CD4-positive, alpha-beta T cell (primary cell): ENCODE measurements at regions not wholly inside any gene's neighbourhood (a gene's known extent, or its start where the extent isn't known, plus 50 kb on each side); places are given as distances from the start of the nearest gene placed in this dataset.

Source experiments
- ATAC-seq: fragments of 200-7000 bp; cut with Tn5 transposase; one replicate; pipeline ENCODE4 v1.10.0; 2022; ENCODE audit warnings: mild to moderate bottlenecking; ENCODE audit not compliant: poor library complexity
- CTCF ChIA-PET: fragments of 350-600 bp; sonication (Branson Sonifier 250); formaldehyde crosslinking; loops from one replicate; lab custom pipeline; 2021; ENCODE audit warnings: antibody characterized with exemption, inconsistent platforms; lab: Charles Lee
- POLR2A ChIA-PET: fragments of 350-600 bp; sonication (Branson Sonifier 250); formaldehyde crosslinking; loops from one replicate; lab custom pipeline; 2021; ENCODE audit warnings: antibody characterized with exemption, inconsistent platforms; lab: Charles Lee
- DNase-seq, 14 experiments: peaks; one replicate each; pipeline ENCODE4 v3.0.0-alpha.2; 2013 to 2020; ENCODE audit warnings: mixed read lengths in 2 of 14
- H3K27ac ChIP-seq, 2 donors: one replicate each; pipeline versions ENCODE4 v1.5.1 to v1.7.0; 2013; ENCODE audit warnings: low read length in 2 of 2, low read depth in 1 of 2, mild to moderate bottlenecking in 1 of 2
- H3K27me3 ChIP-seq, 2 experiments: 1 replicate in 1 of 2; 2 replicates in 1 of 2; pipeline versions ENCODE4 v1.6.1 to v1.7.0; 2013; ENCODE audit warnings: low read length in 2 of 2, control low read depth in 1 of 2, mild to moderate bottlenecking in 1 of 2, moderate library complexity in 1 of 2; ENCODE audit not compliant: insufficient read depth in 2 of 2, control insufficient read depth in 1 of 2
- H3K36me3 ChIP-seq: one replicate; pipeline ENCODE4 v1.6.1; 2013; ENCODE audit warnings: low read length, control low read depth; ENCODE audit not compliant: insufficient read depth
- H3K4me1 ChIP-seq: one replicate; pipeline ENCODE4 v1.6.1; 2013; ENCODE audit warnings: low read length, control low read depth; ENCODE audit not compliant: insufficient read depth
- H3K4me3 ChIP-seq: one replicate; pipeline ENCODE4 v1.5.1; 2013; ENCODE audit warnings: mild to moderate bottlenecking, low read length, moderate library complexity
- H3K9me3 ChIP-seq, 2 experiments: 1 replicate in 1 of 2; 2 replicates in 1 of 2; pipeline versions ENCODE4 v1.6.1 to v1.7.0; 2013; ENCODE audit warnings: low read length in 2 of 2, mild to moderate bottlenecking in 2 of 2, control low read depth in 1 of 2, moderate library complexity in 1 of 2; ENCODE audit not compliant: control insufficient read depth in 1 of 2, insufficient read depth in 1 of 2
- H3K27ac Mint-ChIP-seq: one replicate; pipeline ENCODE4 v1.8.0; 2020; ENCODE audit warnings: mixed read lengths
- H3K27me3 Mint-ChIP-seq: one replicate; pipeline ENCODE4 v1.8.0; 2021; ENCODE audit warnings: mixed read lengths
- H3K36me3 Mint-ChIP-seq: one replicate; pipeline ENCODE4 v1.8.0; 2021; ENCODE audit warnings: low read depth, mixed read lengths
- H3K4me1 Mint-ChIP-seq: one replicate; pipeline ENCODE4 v1.8.0; 2021; ENCODE audit warnings: low read depth, mixed read lengths
- H3K4me3 Mint-ChIP-seq: one replicate; pipeline ENCODE4 v1.8.0; 2020; ENCODE audit warnings: mild to moderate bottlenecking, mixed read lengths
- H3K9me3 Mint-ChIP-seq: one replicate; pipeline ENCODE4 v1.8.0; 2020; ENCODE audit warnings: mixed read lengths
- CTCF ChIP-seq: fragments of 200-600 bp; IDR thresholded peaks from one replicate; pipeline ENCODE4 v1.8.0; 2022; ENCODE audit warnings: antibody characterized with exemption, mild to moderate bottlenecking
- intact Hi-C, 2 experiments: fragments of 100-400 bp; cut with DNase I in 1 of 2; cut with micrococcal nuclease in 1 of 2; formaldehyde crosslinking; loops; one replicate each; pipeline versions ENCODE4 v1.15.1 to v1.9.0; 2023 to 2025; cut with DNase I, micrococcal nuclease

- peaks cover 3 to 4% of the 10 kb centered on the region in 2 experiments for H3K27me3 ChIP-seq
- H3K9me3 Mint-ChIP-seq = no peaks in the 10 kb centered on the region
- no peaks in the 10 kb centered on the region for H3K36me3 ChIP-seq
- ATAC-seq (no peak), DNase-seq (peak in 2 of 14 experiments; percentile 4 to 5)
- H3K4me1 Mint-ChIP-seq = no peaks in the 10 kb centered on the region
- CTCF ChIA-PET = interaction anchor here (0.6 kb wide), 1 partner anchor 482 kb away, joined by 3 read pairs; no protein-coding TSS in a partner anchor
- no peaks in the 10 kb centered on the region for H3K4me1 ChIP-seq
- no peaks in the 10 kb centered on the region for H3K9me3 ChIP-seq
- POLR2A ChIA-PET = no interaction called here
- H3K4me3 Mint-ChIP-seq = no peak overlapping the region
- no peaks in the 10 kb centered on the region for H3K36me3 Mint-ChIP-seq
- no peak overlapping the region for H3K27ac ChIP-seq
- no peak for TF ChIP-seq CTCF
- no peak overlapping the region for H3K4me3 ChIP-seq
- H3K27ac Mint-ChIP-seq = no peak overlapping the region
- peaks cover 14% of the 10 kb centered on the region for H3K27me3 Mint-ChIP-seq
- intact Hi-C loops = no loop called here
Measured at GRCh38 chr4:90071289-90072235, 55.6 kb upstream of the CCSER1 start.

GRCh38 chr4:90074322-90074886 lies 52.8 kb upstream of the CCSER1 start:
- no peak for TF ChIP-seq CTCF
- no peaks in the 10 kb centered on the region for H3K9me3 Mint-ChIP-seq
- no peaks in the 10 kb centered on the region for H3K4me1 ChIP-seq
- H3K27me3 ChIP-seq = peaks cover 3 to 4% of the 10 kb centered on the region in 2 experiments
- H3K27me3 Mint-ChIP-seq = peaks cover 14% of the 10 kb centered on the region
- DNase-seq (no peak), ATAC-seq (no peak)
- ChIA-PET POLR2A (no interaction called here), CTCF (no interaction called here)
- no peak overlapping the region for H3K27ac Mint-ChIP-seq
- H3K27ac ChIP-seq = no peak overlapping the region
- no peaks in the 10 kb centered on the region for H3K36me3 Mint-ChIP-seq
- no peak overlapping the region for H3K4me3 Mint-ChIP-seq
- intact Hi-C loops = no loop called here
- H3K4me1 Mint-ChIP-seq = no peaks in the 10 kb centered on the region
- no peaks in the 10 kb centered on the region for H3K36me3 ChIP-seq
- no peaks in the 10 kb centered on the region for H3K9me3 ChIP-seq
- no peak overlapping the region for H3K4me3 ChIP-seq
